ENCODE measurements at regions not wholly inside any gene's neighbourhood (a gene's known extent, or its start where the extent isn't known, plus 50 kb on each side); places are given as distances from the start of the nearest gene placed in this dataset.
"Not testable (repeated sequence)": the region's sequence is repeated elsewhere in the genome, so short reads cannot be mapped to it uniquely, and the experiment has no call there.

DNA sequence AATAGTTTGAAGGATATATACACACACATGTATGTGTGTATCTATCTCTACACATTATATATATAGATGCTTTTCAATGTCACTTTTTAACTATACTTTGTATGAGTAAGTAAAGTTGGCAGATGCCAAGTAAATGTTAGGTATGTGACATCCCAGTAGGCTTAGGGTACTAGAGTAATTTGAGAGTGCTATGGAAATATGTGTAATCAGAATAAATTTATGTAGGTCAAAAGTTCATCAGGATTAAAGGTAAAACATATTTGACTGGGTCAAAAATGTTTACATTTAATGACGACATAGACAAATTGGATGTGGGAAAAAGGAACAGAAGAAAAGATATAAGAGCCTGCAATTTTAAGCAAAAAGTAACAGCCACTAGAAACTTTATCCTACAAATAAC, 588.8 kb downstream of the ANKRD50 start:
- CTCF ChIA-PET, result no interaction called here
- Histone ChIP-seq H3K4me3 (ENCODE audit: low read length) (no peak overlapping the region), H3K27ac (ENCODE audit: low read depth, low read length) (no peak overlapping the region), H3K4me1 (ENCODE audit: insufficient read depth, low read length) (no peaks in the 10 kb centered on the region), H3K27me3 (ENCODE audit: insufficient read depth, low read length, poor library complexity, severe bottlenecking) (no peaks in the 10 kb centered on the region), H3K9me3 (ENCODE audit: low read length) (no peaks in the 10 kb centered on the region), H3K36me3 (ENCODE audit: insufficient read depth, low read length) (no peaks in the 10 kb centered on the region)
- peaks cover 0 to 5% (median 5%) of the 10 kb centered on the region in 5 donors for H3K9me3 Mint-ChIP-seq
- DNase-seq, result no peak
- H3K27me3 Mint-ChIP-seq, result no peaks in the 10 kb centered on the region
- H3K4me1 Mint-ChIP-seq, result no peaks in the 10 kb centered on the region
- no peak overlapping the region for H3K4me3 Mint-ChIP-seq
- no peak overlapping the region for H3K27ac Mint-ChIP-seq
- POLR2A ChIA-PET, result no interaction called here
- H3K36me3 Mint-ChIP-seq, result no peaks in the 10 kb centered on the region

DNA sequence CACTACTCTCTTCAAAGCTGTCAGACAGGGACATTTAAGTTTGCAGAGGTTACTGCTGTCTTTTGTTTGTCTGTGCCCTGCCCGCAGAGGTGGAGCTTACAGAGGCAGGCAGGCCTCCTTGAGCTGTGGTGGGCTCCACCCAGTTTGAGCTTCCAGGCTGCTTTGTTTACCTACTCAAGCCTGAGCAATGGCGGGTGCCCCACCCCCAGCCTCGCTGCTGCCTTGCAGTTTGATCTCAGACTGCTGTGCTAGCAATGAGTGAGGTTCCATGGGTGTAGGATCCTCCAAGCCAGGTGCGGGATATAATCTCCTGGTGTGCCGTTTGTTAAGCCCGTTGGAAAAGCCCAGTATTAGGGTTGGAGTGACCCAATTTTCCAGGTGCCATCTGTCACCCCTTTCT, 581.2 kb downstream of the ANKRD50 start:
- peaks cover 11 to 15% (median 14%) of the 10 kb centered on the region in 5 donors for H3K9me3 Mint-ChIP-seq

DNA sequence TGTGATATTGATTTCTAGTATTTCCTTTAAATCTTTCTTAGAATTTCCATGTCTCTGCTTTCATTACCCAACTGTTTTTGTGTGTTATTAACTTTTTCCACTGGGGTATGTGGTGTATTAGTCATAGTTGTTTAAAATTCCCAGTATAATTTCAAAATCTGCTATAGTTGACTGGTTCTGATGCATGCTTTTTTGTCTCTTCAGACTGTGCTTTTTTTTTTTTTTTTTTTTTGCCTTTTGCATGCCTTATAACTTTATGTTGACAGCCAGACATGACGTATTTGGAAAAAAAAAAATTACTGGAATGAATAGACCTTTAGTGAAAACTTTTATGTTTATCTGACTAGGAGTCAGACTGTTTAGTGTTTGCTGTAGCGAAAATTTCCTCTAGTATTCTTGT, 580.4 kb downstream of the ANKRD50 start:
- POLR2A ChIA-PET, result no interaction called here

More for the DNA sequence above, 581.2 kb downstream of the ANKRD50 start:
- DNase-seq; H3K27me3 ChIP-seq (ENCODE audit: insufficient read depth, low read length, poor library complexity, severe bottlenecking); H3K9me3 ChIP-seq (ENCODE audit: low read length); H3K4me3 ChIP-seq (ENCODE audit: low read length); H3K4me1 ChIP-seq (ENCODE audit: insufficient read depth, low read length); H3K27me3 Mint-ChIP-seq; H3K4me3 Mint-ChIP-seq; H3K4me1 Mint-ChIP-seq; H3K36me3 Mint-ChIP-seq; CTCF ChIA-PET; POLR2A ChIA-PET; H3K27ac ChIP-seq (ENCODE audit: low read depth, low read length); H3K27ac Mint-ChIP-seq; H3K36me3 ChIP-seq (ENCODE audit: insufficient read depth, low read length): not testable (repeated sequence)

DNA sequence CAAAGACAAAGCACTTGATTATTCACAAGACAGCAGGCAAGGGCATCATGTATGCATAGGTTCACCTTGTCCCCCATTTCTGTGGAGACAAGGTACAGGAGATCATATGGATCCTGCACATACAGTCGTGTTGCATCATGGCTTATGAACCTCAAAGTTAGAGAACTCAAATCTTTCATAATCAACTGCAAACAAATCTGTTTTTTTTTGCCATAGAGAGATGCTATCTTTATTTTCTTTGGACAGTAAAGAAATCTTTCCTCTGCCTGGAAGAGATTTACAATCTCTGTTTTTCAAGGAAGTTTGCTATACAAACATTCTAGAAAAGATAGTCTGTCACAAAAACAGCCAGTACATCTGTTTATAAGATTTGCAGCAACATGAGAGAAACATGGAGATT, 578.8 kb downstream of the ANKRD50 start:
- H3K4me1 Mint-ChIP-seq, result no peaks in the 10 kb centered on the region
- Histone ChIP-seq H3K4me3 (ENCODE audit: low read length) (no peak overlapping the region), H3K9me3 (ENCODE audit: low read length) (no peaks in the 10 kb centered on the region), H3K36me3 (ENCODE audit: insufficient read depth, low read length) (no peaks in the 10 kb centered on the region), H3K27ac (ENCODE audit: low read depth, low read length) (no peak overlapping the region), H3K4me1 (ENCODE audit: insufficient read depth, low read length) (no peaks in the 10 kb centered on the region), H3K27me3 (ENCODE audit: insufficient read depth, low read length, poor library complexity, severe bottlenecking) (no peaks in the 10 kb centered on the region)
- CTCF ChIA-PET, result no interaction called here
- H3K27ac Mint-ChIP-seq, result no peak overlapping the region
- H3K4me3 Mint-ChIP-seq, result no peak overlapping the region
- H3K9me3 Mint-ChIP-seq, result peaks cover 11 to 14% (median 11%) of the 10 kb centered on the region in 5 donors
- no peak for DNase-seq
- H3K36me3 Mint-ChIP-seq, result no peaks in the 10 kb centered on the region
- no peaks in the 10 kb centered on the region for H3K27me3 Mint-ChIP-seq
- POLR2A ChIA-PET, result no interaction called here

More for the DNA sequence above, 580.4 kb downstream of the ANKRD50 start:
- Mint-ChIP-seq H3K4me3 (no peak overlapping the region), H3K9me3 (peaks cover 11 to 15% (median 14%) of the 10 kb centered on the region in 5 donors), H3K36me3 (no peaks in the 10 kb centered on the region), H3K27ac (no peak overlapping the region), H3K4me1 (no peaks in the 10 kb centered on the region), H3K27me3 (no peaks in the 10 kb centered on the region)
- no peak for DNase-seq
- Histone ChIP-seq H3K4me3 (ENCODE audit: low read length) (no peak overlapping the region), H3K27me3 (ENCODE audit: insufficient read depth, low read length, poor library complexity, severe bottlenecking) (no peaks in the 10 kb centered on the region), H3K27ac (ENCODE audit: low read depth, low read length) (no peak overlapping the region), H3K4me1 (ENCODE audit: insufficient read depth, low read length) (no peaks in the 10 kb centered on the region), H3K36me3 (ENCODE audit: insufficient read depth, low read length) (no peaks in the 10 kb centered on the region), H3K9me3 (ENCODE audit: low read length) (no peaks in the 10 kb centered on the region)
- CTCF ChIA-PET, result no interaction called here

DNA sequence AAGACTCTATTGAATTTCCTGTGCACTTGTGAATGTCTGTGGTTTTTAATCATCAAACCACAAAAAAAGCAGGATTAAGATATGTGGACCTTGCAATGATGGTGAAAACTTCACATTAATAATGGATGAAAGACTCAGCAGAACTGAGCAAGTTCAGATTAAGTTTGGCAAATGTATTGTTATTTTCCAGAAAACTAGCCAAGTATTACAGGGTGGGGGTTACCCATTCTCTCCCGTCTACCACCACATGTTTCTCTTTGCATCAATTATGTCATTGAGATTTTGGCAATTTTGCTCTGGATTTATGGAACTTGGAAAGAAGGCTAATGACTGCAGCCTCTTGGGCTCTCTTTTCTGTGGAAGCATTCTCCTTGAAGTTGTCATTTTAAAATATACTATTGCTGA, 577.1 kb downstream of the ANKRD50 start:
- no peak overlapping the region for H3K4me3 Mint-ChIP-seq
- no peaks in the 10 kb centered on the region for H3K4me1 Mint-ChIP-seq
- H3K27me3 ChIP-seq (ENCODE audit: insufficient read depth, low read length, poor library complexity, severe bottlenecking), result no peaks in the 10 kb centered on the region
- H3K27me3 Mint-ChIP-seq, result no peaks in the 10 kb centered on the region
- H3K9me3 ChIP-seq (ENCODE audit: low read length), result no peaks in the 10 kb centered on the region
- no peak overlapping the region for H3K4me3 ChIP-seq (ENCODE audit: low read length)
- ChIA-PET CTCF (no interaction called here), POLR2A (no interaction called here)
- H3K36me3 Mint-ChIP-seq, result no peaks in the 10 kb centered on the region
- DNase-seq, result no peak
- H3K9me3 Mint-ChIP-seq, result peaks cover 9 to 14% (median 11%) of the 10 kb centered on the region in 5 donors
- H3K4me1 ChIP-seq (ENCODE audit: insufficient read depth, low read length), result no peaks in the 10 kb centered on the region
- no peak overlapping the region for H3K27ac Mint-ChIP-seq
- no peaks in the 10 kb centered on the region for H3K36me3 ChIP-seq (ENCODE audit: insufficient read depth, low read length)
- H3K27ac ChIP-seq (ENCODE audit: low read depth, low read length), result no peak overlapping the region

DNA sequence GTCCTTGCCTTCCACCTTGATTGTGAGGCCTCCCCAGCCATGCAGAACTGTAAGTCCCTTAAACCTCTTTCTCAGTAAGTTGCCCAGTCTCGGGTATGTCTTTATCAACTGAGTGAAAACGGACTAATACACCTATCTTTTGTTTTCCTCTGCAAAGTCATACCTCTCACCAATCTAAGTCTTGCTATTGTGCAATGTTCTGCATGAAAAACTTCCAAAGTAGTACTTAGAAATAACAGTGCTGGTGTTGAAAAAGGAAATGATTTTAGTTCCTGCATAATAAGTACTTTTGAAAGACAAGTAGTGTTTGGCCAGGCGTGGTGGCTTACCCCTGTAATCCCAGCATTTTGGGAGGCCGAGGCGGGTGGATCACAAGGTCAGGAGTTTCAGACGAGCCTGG, 573.5 kb downstream of the ANKRD50 start:
- H3K9me3 Mint-ChIP-seq, result peaks cover 0 to 7% (median 2%) of the 10 kb centered on the region in 5 donors
- ChIA-PET CTCF (no interaction called here), POLR2A (no interaction called here)
- no peak overlapping the region for H3K4me3 Mint-ChIP-seq
- no peak overlapping the region for H3K4me3 ChIP-seq (ENCODE audit: low read length)
- no peaks in the 10 kb centered on the region for H3K9me3 ChIP-seq (ENCODE audit: low read length)
- no peak overlapping the region for H3K27ac ChIP-seq (ENCODE audit: low read depth, low read length)
- H3K27me3 ChIP-seq (ENCODE audit: insufficient read depth, low read length, poor library complexity, severe bottlenecking), result no peaks in the 10 kb centered on the region
- H3K36me3 Mint-ChIP-seq, result no peaks in the 10 kb centered on the region
- no peaks in the 10 kb centered on the region for H3K36me3 ChIP-seq (ENCODE audit: insufficient read depth, low read length)
- H3K27me3 Mint-ChIP-seq, result no peaks in the 10 kb centered on the region
- H3K27ac Mint-ChIP-seq, result no peak overlapping the region
- no peak for DNase-seq
- H3K4me1 Mint-ChIP-seq, result no peaks in the 10 kb centered on the region
- H3K4me1 ChIP-seq (ENCODE audit: insufficient read depth, low read length), result no peaks in the 10 kb centered on the region

DNA sequence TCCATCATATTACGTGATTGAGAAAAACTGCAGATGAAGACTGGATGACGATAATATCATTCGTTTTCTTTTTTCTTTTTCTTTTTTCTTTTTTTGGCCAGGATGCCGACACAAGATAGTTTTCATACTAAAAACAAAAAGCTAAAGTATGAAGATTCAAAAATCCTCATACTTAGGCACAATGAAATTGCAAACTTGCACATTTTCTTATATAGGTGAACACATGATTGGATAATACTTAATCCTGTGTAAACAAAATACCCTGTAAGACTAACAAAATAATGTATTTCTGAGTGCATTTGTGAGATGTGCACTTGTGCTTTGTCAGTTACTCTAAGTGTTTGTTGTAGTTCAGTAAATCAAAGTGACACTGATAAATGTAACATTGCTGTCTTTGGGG, 568.9 kb downstream of the ANKRD50 start:
- Mint-ChIP-seq H3K4me1 (no peaks in the 10 kb centered on the region), H3K9me3 (peaks cover 0 to 7% (median 0%) of the 10 kb centered on the region in 5 donors), H3K27ac (no peak overlapping the region), H3K36me3 (no peaks in the 10 kb centered on the region), H3K27me3 (no peaks in the 10 kb centered on the region), H3K4me3 (no peak overlapping the region)
- ChIA-PET CTCF (no interaction called here), POLR2A (no interaction called here)
- Histone ChIP-seq H3K27me3 (ENCODE audit: insufficient read depth, low read length, poor library complexity, severe bottlenecking) (no peaks in the 10 kb centered on the region), H3K27ac (ENCODE audit: low read depth, low read length) (no peak overlapping the region), H3K4me3 (ENCODE audit: low read length) (no peak overlapping the region), H3K4me1 (ENCODE audit: insufficient read depth, low read length) (no peaks in the 10 kb centered on the region), H3K36me3 (ENCODE audit: insufficient read depth, low read length) (no peaks in the 10 kb centered on the region), H3K9me3 (ENCODE audit: low read length) (no peaks in the 10 kb centered on the region)
- no peak for DNase-seq

DNA sequence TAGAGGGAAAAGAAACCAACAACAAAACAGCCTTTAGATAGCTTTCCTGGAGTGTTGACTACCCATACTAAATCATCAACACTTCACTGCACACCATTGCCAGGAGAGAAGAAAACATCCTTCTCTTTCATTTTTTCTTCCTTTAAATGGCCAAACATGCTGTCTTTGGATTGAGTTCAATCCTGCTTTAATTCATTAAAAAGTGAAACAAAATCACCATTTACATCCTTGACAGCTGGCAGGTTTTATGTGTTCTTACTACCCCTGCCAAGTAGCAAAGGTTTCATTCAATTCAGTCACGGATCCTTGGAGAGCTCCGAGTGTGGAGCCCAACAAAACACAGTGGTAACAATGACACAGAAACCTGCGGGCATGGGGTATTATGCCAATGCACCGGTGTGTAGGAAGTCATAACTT, 568.3 kb downstream of the ANKRD50 start:
- Histone ChIP-seq H3K36me3 (ENCODE audit: insufficient read depth, low read length) (no peaks in the 10 kb centered on the region), H3K9me3 (ENCODE audit: low read length) (no peaks in the 10 kb centered on the region), H3K27ac (ENCODE audit: low read depth, low read length) (no peak overlapping the region), H3K4me3 (ENCODE audit: low read length) (no peak overlapping the region), H3K27me3 (ENCODE audit: insufficient read depth, low read length, poor library complexity, severe bottlenecking) (no peaks in the 10 kb centered on the region), H3K4me1 (ENCODE audit: insufficient read depth, low read length) (no peaks in the 10 kb centered on the region)
- POLR2A ChIA-PET, result no interaction called here
- no peak overlapping the region for H3K27ac Mint-ChIP-seq
- CTCF ChIA-PET, result no interaction called here
- H3K36me3 Mint-ChIP-seq, result no peaks in the 10 kb centered on the region
- no peaks in the 10 kb centered on the region for H3K4me1 Mint-ChIP-seq
- peaks cover 0 to 7% (median 0%) of the 10 kb centered on the region in 5 donors for H3K9me3 Mint-ChIP-seq
- DNase-seq, result no peak
- H3K4me3 Mint-ChIP-seq, result no peak overlapping the region
- H3K27me3 Mint-ChIP-seq, result no peaks in the 10 kb centered on the region

DNA sequence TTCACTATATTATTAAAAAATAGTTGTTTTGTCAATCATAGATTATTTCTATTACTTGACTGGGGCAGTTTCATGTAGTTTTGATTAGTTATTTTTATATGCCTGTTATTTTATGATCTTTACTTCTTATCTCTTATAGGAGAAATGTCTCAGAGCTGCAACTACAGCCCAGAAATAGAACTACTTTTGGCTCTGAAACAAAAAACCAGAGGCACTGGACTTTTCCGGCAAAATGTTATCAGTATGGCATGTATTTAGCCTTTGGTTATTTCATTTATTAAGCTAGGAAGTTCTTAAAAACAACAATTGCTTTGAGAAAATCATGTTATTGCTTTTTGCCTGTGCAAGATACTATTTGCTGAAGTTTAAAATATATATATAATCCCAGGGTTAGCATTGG, 566.5 kb downstream of the ANKRD50 start:
- Mint-ChIP-seq H3K4me3 (no peak overlapping the region), H3K4me1 (no peaks in the 10 kb centered on the region), H3K27ac (no peak overlapping the region), H3K27me3 (no peaks in the 10 kb centered on the region), H3K36me3 (no peaks in the 10 kb centered on the region), H3K9me3 (peaks cover 0 to 13% (median 0%) of the 10 kb centered on the region in 5 donors)
- Histone ChIP-seq H3K9me3 (ENCODE audit: low read length) (no peaks in the 10 kb centered on the region), H3K36me3 (ENCODE audit: insufficient read depth, low read length) (no peaks in the 10 kb centered on the region), H3K27me3 (ENCODE audit: insufficient read depth, low read length, poor library complexity, severe bottlenecking) (no peaks in the 10 kb centered on the region), H3K27ac (ENCODE audit: low read depth, low read length) (no peak overlapping the region), H3K4me3 (ENCODE audit: low read length) (no peak overlapping the region), H3K4me1 (ENCODE audit: insufficient read depth, low read length) (no peaks in the 10 kb centered on the region)
- POLR2A ChIA-PET, result no interaction called here
- DNase-seq, result no peak
- CTCF ChIA-PET, result no interaction called here
